ENCODE measurements at regions not wholly inside any gene's neighbourhood (a gene's known extent, or its start where the extent isn't known, plus 50 kb on each side); places are given as distances from the start of the nearest gene placed in this dataset.

DNA sequence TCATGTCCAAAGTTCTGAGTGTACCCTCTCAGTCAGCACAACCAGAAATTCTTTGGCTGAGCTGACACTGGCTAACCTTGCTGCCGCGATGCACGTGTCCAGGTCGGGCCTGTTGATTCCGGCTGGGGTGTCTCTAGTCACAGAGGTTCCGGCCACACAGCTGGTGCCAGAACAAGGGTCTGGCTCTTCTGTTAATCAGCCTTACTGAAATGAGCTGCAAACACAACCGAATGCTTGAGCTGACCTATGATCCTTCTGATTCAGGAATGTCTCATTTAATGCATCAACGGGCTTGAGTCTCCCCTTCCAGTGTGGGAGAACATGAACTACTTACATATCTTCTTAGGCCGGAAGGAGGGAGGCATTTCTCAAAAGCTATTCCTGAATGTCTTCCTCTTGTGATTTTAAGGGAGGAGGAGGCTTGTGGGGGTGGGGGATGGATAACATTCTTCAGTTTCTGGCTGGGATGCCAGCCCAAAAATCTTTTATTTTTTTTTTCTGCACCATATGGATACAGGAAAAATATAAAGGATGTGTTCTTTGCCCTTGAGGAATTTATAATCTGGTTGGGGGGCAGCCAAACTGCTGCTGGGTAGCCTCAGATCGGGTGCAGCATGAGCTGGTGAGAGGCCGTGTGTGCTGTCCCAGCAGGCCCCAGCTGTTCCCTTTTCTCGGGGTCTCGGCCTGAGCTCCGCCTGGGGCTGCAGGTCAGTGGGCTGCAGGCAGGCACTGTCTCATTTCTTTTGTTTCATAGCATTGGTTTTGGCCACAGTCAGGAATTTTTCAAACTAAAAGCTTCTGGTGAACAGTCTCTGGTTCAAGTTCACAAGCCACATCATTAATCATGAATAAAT, 319.1 kb upstream of the TBL1XR1 start:
- DNase-seq, result no peak

DNA sequence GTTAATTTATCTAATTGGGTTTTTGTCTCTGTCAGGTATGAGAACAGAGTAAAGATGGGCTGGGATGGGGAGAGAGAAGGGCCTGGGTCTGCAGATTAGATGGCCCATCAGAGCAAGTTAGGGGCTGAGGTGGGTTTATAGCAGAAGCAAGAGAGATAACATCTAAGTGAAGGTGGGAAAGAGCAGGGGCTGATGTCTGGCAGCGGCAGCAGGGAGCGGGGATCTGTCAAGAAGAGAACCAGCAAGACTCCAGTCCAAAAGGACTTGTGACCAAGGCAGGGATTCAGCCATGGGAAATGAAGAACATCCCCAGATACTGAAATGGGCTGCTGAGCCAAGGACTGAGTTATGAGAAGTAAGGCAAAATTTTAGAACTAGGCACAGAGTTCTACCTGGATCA, 320.6 kb upstream of the TBL1XR1 start:
- no peak for DNase-seq

DNA sequence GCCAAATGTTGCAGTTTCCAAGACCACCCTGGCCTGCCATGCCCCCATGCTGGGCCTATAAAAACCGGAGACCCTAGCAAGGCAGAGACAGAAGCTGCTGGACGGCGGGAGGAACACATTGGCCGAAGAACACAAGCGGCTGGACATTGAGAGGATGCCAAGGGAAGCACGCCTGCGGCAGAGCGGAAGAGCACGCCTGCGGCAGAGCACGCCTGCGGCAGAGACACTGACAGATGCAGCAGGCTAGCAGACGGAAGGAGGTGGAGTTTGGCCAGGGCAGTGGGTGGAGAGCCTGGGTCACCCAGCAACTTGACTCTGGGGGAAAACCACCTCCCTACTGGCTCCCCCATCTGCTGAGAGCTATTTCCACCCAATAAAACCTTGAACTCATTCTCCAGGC, 322.3 kb upstream of the TBL1XR1 start:
- no peak for DNase-seq

DNA sequence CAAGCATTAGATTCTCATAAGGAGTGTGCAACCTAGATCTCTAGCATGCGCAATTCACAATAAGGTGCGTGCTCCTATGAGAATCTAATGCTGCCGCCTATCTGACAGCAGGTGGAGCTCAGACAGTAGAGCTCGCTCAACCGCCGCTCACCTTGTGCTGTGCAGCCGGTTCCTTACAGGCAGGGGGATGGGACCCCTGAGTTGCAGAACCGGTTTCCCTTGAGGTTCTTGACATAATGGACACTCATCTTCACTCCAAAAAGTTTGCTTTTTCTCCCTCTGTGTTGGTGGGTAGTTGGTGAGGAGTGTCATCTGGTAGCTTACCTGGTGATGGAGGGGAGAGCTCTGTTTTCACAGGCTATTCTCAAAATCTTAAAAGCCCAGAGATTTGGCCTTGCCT, 324.0 kb upstream of the TBL1XR1 start:
- DNase-seq, result no peak

GRCh38 chr3:177522051-177522450, 324.8 kb upstream of the TBL1XR1 start:
- no peak for DNase-seq

DNA sequence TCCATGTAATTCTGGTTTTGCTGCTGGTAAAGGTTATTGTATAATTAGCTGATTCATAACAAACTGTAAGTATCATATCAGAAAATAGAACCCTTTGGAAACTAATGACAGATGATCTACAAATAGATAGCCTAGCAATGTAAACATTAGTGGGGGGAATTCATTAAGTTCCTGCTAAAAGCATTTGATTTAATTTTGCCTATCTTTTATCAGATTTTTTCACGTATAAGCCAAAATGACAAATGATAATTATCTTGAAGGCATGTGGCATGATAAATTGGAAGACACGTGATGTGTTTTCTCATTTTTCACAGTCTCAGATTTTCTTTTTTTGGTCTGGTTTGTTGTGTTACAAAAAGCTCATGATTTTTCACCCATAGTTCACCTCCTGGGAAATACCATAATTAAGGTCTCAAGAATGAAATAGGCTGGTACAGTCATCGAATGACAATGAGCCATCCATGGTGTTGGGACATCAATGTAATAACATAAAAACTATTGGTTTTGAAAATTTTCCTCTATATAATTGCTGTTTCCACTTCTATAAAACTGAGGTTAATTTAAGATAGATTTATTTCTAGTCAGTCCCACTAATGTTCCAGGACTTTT, 325.9 kb upstream of the TBL1XR1 start:
- no peak for DNase-seq

GRCh38 chr3:177523872-177524438, 326.7 kb upstream of the TBL1XR1 start:
- DNase-seq, result no peak

GRCh38 chr3:177524742-177525141, 327.5 kb upstream of the TBL1XR1 start:
- DNase-seq, result no peak

- no peak for DNase-seq
Observed at GRCh38 chr3:177525414-177525813, 328.1 kb upstream of the TBL1XR1 start.

DNA sequence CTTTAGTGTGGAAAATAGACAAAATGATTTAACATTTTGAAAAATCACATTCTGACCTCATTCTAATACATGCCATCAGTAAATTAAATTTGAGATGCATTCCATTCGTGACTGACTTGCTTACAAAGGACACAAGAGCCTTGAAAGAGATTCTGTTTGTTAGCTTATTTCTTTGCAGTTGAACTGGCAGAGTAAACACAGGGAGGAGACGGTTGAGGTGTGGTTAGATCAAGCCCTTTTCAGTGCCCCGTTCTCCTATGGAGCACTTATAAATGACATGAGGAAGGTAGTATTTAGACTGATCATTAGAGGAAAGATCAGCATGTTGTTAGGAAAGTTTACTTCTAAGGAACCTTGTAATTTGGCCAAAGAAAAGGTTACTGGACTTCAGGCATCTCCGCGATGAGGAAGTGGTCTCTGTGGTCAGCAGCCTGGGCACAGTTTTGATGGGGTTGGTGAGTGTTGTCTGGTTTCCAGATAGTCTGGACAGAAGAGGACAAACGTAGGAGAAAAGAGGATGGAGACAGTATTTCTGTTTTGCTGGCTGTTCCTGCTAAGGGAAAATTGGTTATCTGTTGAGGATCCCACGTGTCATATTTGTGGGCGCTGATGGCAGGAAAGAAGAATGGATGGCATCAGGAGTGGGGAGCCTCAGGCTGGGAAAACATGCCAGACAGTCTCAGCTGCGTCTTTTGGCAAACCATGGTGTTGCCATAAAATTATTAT, 328.9 kb upstream of the TBL1XR1 start:
- no peak for DNase-seq

DNA sequence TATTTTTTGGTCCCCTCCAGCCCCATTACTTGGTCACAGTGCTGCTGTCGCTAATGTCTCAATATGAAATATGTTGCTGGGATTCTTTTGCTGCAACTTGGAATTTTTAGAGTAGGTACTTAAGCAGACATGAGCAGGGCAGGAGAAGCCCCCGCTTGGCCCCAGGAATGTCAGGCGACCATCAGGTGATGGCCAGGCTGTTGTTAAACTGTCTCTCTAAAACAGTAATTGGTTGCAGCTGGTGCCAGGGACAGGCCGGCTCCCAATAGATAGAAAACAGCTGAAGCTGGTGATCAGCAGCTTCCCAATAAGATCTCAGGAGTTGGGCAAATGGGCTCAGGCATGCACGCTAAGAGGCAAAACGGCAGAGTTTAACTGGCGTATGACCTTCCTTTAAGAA, 329.9 kb upstream of the TBL1XR1 start:
- no peak for DNase-seq

- DNase-seq, result no peak
Observed at GRCh38 chr3:177528306-177529070, 331.2 kb upstream of the TBL1XR1 start.

GRCh38 chr3:177529071-177529550, 331.8 kb upstream of the TBL1XR1 start:
- no peak for DNase-seq

DNA sequence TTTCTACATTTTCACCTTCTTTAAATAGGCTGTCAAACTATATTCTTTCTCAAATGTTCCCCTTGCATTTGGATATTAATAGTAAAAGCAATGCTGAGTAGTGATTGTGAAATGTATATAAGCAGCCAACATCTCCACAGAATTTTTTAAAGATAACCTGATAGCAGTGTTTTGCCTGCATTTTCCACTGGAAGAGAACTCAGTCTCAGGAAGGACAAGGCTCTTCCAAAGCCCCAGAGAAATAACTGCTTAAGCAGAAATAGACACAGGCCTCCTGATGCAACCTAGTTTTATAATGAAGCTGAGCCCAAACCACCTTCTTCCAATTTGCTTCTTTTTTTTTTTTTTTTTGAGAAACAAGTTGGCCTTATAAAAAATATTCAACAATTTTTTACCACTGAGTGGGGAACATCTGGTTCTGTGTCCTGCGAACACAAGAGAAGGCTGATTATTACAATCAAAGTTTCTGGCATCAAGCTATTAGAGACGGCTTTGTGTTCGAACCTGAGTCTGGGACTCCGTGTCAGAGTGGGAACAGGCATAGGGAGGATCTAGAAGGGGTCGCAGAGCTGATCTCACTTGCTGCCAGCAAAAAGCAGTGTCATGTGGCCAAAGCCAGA, 332.5 kb upstream of the TBL1XR1 start:
- DNase-seq, result no peak

DNA sequence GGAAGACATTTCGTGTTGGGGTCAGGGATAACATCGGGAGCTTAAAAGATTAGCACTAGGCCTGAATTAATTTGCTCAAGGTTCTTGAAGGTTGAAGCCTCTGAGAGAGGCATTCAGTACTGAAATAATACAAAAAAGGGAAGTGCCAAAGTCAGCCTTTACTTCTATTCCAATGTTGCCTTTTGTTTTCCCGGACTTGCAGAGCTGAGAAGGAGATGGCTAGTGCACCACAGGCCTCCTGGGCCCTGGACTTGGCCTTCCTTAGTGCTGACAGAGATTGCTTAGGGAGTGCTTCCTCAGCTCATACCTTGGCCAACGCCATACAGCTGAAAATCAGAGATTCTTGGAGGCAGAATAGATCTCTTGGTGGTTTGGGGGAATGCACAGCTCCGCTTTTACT, 333.6 kb upstream of the TBL1XR1 start:
- no peak for DNase-seq

GRCh38 chr3:177536873-177537272, 339.6 kb upstream of the TBL1XR1 start:
- no peak for DNase-seq

DNA sequence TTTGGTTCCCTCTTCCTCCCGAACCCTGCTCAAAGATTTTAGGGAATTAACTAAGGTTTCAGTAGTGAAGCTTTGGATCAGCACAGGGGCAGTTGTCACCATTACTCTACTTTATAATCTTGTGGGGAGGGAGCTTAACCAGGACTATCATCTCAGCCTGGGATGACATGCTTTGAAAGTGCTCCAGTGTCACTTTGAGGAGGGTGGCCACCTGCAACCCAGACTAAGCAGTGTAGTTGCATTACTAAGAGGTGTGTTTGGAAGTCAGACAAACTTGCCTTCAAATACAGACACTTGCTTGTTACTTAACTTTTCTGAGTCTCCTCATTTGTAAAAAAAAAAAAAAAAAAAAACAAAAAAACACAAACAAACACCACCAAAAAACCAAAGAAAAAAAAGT, 340.3 kb upstream of the TBL1XR1 start:
- no peak for DNase-seq

- DNase-seq, result no peak
Observed at GRCh38 chr3:177538048-177538749, 340.9 kb upstream of the TBL1XR1 start.

DNA sequence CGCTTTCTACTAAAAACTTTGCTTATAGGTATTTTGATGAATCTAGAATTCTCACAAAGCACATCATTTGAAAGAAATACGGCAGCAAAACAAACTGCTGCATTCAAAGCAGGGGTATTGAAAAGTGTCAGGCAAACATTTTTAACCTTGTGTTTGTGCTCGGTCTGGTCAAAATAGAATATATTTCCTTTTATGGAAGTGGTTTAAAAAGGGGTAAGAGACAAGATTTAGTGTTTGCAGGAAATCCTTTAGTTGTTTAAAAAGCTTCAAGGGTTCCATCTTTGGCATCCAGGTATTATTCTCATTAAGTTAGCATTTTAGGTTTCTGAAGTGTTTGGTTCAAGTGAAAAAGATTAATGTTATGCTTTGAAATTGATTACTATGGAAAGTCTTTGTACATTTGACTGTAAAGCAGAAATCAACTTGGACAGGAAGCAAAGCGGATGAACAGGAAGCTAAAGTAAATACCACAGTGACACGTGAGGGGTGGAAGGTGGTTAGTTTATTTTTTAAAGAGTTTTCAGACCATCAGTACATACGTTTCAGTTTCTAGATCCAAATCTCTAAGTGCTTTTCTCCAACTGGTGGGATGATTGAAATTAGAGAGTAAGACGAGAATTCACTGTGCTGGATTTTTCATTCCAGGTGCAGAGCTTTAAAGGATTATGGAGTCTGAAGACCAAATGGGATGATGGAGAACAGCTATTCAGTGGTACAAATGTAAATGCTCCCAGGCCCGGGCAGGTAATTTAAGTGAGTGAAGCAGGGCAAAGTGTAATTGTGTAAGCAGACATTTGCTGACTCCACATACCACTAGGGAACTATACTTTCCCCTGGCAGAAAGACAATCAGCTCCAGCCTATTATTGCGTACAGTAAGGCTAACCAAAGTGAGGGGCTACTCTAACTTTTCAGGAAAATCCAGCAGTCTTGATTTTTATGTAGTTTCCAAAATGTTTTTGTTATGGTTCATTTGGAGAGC, 341.8 kb upstream of the TBL1XR1 start:
- no peak for DNase-seq

DNA sequence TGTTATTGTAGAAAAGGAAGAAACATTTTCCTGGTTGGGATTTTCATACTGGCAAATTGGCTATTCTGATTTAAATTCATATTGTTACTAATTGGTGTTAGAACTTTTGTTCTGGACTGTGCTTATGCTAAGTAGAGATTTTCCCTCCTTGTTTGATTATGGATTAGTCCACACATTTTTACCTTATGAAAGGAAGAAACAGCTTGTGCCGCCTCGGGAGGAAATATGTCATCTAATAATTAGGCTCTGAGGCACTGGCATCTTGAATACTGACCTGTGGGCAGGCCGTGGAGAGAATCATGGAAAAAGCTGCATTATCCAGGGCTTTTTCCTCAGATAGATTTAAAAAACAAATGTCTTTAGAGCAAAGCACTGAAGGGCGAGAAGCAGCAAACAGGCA, 344.3 kb upstream of the TBL1XR1 start:
- DNase-seq, result no peak
